GM12891 (cell line): ENCODE measurements at regions not wholly inside any gene's neighbourhood (a gene's known extent, or its start where the extent isn't known, plus 50 kb on each side); places are given as distances from the start of the nearest gene placed in this dataset.

Experiments
- DNase-seq: peaks from one replicate; pipeline ENCODE4 v3.0.0; 2011; ENCODE audit warnings: low spot score; ENCODE audit not compliant: insufficient read length
- FAIRE-seq: peaks from 2 replicates; lab custom pipeline; 2011; peaks lifted over from hg19 to GRCh38; lab: Jason Lieb, UNC
- PAX5 ChIP-seq: IDR thresholded peaks from 2 replicates; pipeline ENCODE4 v1.6.1; 2011; ENCODE audit warnings: low read length, moderate library complexity, mild to moderate bottlenecking; ENCODE audit not compliant: insufficient read depth, severe bottlenecking
- POLR2A ChIP-seq: IDR thresholded peaks from 2 replicates; pipeline ENCODE4 v1.6.1; 2011; ENCODE audit warnings: low read depth, low read length, control low read depth
- POLR2AphosphoS5 ChIP-seq: IDR thresholded peaks from 2 replicates; pipeline ENCODE4 v1.6.1; 2011; ENCODE audit warnings: low read depth, low read length, control low read depth
- POU2F2 ChIP-seq: IDR thresholded peaks from 2 replicates; pipeline ENCODE4 v1.6.1; 2011; ENCODE audit warnings: low read depth, mild to moderate bottlenecking, control low read depth, low read length, moderate library complexity
- SPI1 ChIP-seq: IDR thresholded peaks from 2 replicates; pipeline ENCODE4 v1.6.1; 2011; ENCODE audit warnings: low read depth, low read length, control low read depth
- TAF1 ChIP-seq: IDR thresholded peaks from 2 replicates; pipeline ENCODE4 v1.6.1; 2011; ENCODE audit warnings: low read depth, low read length, control low read depth

DNA sequence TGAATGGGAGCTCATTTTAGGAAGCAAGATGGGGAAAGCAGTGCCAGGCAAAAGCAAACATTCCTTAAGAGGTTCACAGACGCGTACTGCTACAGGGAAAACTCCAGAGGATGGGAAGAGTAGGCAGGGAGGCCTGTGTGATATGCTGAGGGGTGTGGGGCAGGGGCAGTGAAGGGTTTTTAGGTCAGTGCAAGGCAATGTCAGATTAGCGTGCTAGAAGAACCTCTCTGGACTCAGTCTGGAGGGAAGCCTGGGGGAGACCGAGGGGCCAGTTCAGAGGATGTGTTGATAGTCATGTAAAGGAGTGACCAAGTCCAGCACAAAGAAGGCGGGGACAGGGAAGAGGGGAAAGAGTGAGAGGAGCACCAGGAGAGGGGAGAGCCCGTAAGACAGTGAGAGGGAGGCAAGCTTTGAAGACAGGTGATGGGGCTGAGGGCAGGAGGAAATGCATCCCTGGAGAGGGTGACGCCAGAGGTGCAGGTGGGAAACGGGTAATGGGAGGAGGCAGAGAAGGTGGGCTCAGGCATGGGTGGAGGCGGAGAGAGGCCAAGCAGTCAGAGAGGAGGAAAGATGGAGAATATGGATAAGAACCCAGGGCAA, 134.5 kb downstream of the MTX3 start:
- FAIRE-seq, result no peak
- no peak for TF ChIP-seq TAF1
- no peak for TF ChIP-seq POLR2AphosphoS5
- no peak for TF ChIP-seq SPI1
- TF ChIP-seq POLR2A, result no peak
- no peak for TF ChIP-seq PAX5
- no peak for TF ChIP-seq POU2F2
- DNase-seq, result no peak

DNA sequence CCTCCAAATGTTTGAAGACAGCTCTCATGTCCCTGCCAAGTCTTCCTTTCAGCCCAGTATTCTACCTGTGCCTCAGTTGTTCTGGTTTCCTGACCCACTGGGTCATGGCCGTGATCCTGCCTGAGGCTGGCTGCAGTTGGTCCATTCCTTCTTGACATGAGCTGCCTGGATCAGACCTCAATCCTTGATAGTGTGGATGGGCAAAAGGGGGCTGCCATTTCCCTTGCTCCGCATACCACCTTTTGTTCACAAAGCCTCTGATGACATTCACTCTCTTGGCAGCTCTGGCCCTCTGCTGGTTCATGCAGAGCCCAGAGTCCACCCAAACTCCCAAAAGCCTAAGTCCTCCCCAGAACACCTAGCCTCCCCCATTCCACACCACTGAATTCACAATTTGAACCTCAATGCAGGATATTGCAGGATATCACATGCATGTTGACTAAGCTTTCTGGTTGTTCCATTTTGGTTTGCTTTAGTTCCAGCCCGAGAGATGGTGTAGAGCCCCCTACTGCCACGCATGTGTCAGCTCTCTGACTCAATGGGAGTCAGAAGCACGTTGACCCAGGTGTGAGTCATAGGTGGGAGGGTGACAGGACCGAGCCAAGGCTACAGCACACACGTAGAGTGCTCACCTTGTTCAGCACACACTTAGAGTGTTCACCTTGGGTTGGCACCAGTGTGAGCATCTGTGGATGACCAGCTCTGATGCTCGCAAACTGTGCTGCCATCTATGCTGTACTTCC, 137.2 kb downstream of the MTX3 start:
- DNase-seq (no peak), FAIRE-seq (no peak)
- TF ChIP-seq POU2F2 (no peak), PAX5 (no peak), POLR2AphosphoS5 (no peak), POLR2A (no peak), TAF1 (no peak), SPI1 (no peak)

DNA sequence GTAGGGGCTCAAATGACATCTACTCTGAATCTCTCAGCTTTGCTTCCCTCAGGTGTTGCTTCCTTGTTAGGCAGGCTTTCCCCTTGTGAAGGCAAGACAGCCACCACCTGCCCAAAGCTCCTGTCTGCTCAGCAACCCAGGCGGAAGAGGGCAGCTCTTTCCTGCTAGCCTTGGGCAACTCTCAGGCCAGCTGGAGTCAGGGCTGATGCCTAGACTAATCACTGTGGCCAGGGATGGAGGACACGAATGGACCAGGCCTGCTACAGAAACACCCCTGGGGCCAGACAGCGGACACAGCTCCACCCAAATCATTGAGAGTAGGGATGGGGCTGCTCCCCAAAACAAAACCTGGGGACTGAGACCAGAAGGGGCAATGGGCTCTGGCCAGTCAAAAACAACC, 138.0 kb downstream of the MTX3 start:
- no peak for FAIRE-seq
- no peak for DNase-seq
- TF ChIP-seq POU2F2, result no peak
- TF ChIP-seq POLR2AphosphoS5, result no peak
- no peak for TF ChIP-seq POLR2A
- no peak for TF ChIP-seq SPI1
- no peak for TF ChIP-seq TAF1

DNA sequence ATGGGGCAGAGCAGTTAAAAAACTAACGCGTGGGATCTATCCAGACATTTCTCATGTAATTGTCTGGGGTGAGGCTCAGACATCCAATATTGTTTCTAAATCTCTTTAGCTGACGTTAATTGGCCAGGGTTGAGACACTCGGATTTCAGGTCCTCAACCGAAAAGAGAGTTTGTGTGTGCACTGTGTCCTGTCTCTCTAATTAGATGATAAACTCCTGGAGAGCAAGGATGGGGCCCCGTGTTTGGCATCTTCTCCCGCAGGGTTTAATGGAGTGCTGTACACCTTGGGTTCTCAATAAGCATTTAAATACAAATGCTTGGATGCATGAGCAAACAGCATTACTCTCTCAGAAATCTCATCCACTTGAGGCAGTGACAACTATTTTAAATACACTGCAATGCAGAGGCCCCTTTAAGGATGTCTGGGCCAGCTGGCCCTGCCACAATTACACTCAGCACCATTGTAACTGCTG, 139.6 kb downstream of the MTX3 start:
- DNase-seq (no peak), FAIRE-seq (no peak)
- TF ChIP-seq POU2F2, result no peak
- TF ChIP-seq SPI1, result no peak
- no peak for TF ChIP-seq TAF1
- no peak for TF ChIP-seq PAX5

DNA sequence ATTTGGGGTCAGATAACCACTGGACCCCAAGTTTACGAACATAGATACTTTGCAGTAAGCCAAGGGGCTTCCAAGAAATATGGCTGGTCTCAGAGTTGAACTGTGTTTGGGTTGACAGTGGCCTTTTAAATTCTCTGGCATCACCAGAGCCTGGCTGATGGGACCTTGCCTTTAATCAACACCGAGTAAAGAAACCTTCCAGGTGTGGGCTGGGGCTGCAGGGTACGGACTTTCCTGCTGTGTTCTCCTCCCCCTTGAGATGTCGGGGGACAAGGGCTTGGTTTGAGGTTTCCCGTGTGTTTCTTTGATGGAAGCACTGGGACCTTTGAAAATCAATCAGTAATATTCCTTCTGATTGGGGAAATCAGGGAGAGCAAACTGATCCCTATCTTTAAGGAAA, 140.1 kb downstream of the MTX3 start:
- DNase-seq (no peak), FAIRE-seq (no peak)
- no peak for TF ChIP-seq POLR2AphosphoS5

DNA sequence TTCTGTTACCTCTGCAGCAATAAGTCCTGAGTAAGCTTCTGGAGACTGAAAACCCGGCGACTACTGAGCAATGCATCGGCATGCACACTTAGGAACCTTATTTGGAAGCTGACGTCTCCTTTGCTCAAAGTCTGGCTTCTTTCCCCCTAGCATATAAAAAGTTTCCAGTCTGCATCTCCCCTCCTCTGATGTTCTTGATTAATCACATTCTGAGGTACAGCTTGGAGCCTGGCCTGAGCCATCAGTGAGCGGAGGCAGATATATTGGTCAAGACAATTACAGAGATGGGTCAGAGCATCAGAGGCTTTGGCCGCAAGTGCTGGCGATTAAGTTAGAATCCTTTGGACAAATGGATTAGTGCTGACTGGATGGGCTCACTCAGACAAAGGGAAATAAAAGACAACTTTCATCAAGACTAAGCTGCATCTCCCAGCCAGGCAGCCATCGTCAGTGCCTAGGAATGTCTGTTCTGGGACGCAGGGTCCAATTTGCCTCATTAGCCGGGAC, 140.7 kb downstream of the MTX3 start:
- FAIRE-seq (no peak), DNase-seq (no peak)
- no peak for TF ChIP-seq SPI1
- TF ChIP-seq POLR2A, result no peak
- no peak for TF ChIP-seq PAX5
- TF ChIP-seq TAF1, result no peak
- TF ChIP-seq POLR2AphosphoS5, result no peak

DNA sequence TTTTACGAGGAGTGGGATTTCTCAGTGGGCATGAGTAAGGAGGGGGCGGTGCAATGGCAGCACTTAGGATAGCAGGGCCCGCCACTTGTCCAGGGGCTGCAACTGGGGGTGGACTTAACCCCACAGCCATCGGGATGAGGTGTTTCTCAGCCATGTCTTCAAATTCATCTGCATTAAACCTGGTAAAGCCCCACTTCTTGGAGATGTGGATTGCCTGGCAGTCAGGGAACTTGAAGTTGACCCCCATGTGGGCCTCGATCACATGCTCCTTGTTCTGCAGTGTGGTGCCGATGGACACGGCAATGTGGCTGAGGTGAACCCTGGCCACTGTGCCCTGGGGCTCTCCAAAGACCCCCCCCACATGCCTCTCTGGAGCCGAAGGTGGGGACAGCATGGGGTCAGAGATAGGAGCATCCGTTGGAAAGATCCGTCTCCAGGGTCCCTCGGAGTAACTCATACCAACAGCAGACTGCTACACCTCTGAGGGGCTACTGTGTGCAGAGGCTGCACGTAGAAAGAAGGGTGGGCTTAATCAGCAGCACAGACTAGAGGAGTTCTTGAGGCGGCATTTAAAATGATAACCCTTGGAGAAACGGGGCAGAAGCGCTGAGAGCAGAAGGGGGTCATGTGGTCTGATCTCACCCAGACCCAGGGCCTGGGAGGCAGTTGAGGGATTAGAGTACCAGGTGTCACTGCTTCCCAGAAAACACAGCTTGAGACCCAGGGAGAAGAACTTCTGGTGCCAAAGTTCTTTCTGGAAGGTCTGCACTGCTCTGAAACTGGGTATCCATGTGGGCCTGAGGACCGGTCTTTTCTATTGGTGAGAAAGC, 141.4 kb downstream of the MTX3 start:
- FAIRE-seq (no peak), DNase-seq (no peak)
- no peak for TF ChIP-seq POU2F2
- no peak for TF ChIP-seq POLR2AphosphoS5
- no peak for TF ChIP-seq POLR2A
- TF ChIP-seq TAF1, result no peak
- TF ChIP-seq SPI1, result no peak
- no peak for TF ChIP-seq PAX5
